Esophagus squamous epithelium (tissue), 4 donors: ENCODE measurements at regions not wholly inside any gene's neighbourhood (a gene's known extent, or its start where the extent isn't known, plus 50 kb on each side); places are given as distances from the start of the nearest gene placed in this dataset.

Experiments
- CTCF ChIP-seq, 6 experiments: fragments of 450-650 bp in 4 of 6; fragments of 200-600 bp in 2 of 6; sonication (generic) in 2 of 6; IDR thresholded peaks; one replicate each; pipeline ENCODE4 v1.5.1; 2016 to 2019; ENCODE audit warnings: antibody characterized with exemption in 6 of 6, mild to moderate bottlenecking in 4 of 6, moderate library complexity in 4 of 6
- POLR2A ChIP-seq, 4 donors: fragments of 450-650 bp; IDR thresholded peaks; one replicate each; pipeline ENCODE4 v1.6.1; 2017; ENCODE audit warnings: antibody characterized with exemption in 4 of 4, mild to moderate bottlenecking in 4 of 4, moderate library complexity in 3 of 4

GRCh38 chr11:86122773-86123172 lies 53.9 kb upstream of the PICALM start:
- no peak for TF ChIP-seq POLR2A (IDR thresholded peaks at IDR 0.05)
- no peak for TF ChIP-seq CTCF (IDR thresholded peaks at IDR 0.05)
